Keratinocyte (primary cell): ENCODE measurements at regions not wholly inside any gene's neighbourhood (a gene's known extent, or its start where the extent isn't known, plus 50 kb on each side); places are given as distances from the start of the nearest gene placed in this dataset.

Experiments
- EZH2 ChIP-seq: IDR thresholded peaks from one replicate; pipeline ENCODE4 v1.6.1; 2012; ENCODE audit warnings: inconsistent platforms, mild to moderate bottlenecking, low read length, moderate library complexity
- TF ChIP-seq, protein P1 (sequence below), 3 experiments: IDR thresholded peaks in 1 of 3; conservative IDR thresholded peaks in 1 of 3; optimal IDR thresholded peaks in 1 of 3; 2 replicates in 2 of 3; 3 replicates in 1 of 3; pipeline versions ENCODE3 to v1.5.1; 2011; ENCODE audit warnings: low read length in 3 of 3, mild to moderate bottlenecking in 3 of 3, moderate library complexity in 2 of 3, control low read depth in 1 of 3, inconsistent platforms in 1 of 3; ENCODE audit not compliant: insufficient read depth in 2 of 3; ENCODE audit errors: extremely low read depth in 1 of 3

DNA sequence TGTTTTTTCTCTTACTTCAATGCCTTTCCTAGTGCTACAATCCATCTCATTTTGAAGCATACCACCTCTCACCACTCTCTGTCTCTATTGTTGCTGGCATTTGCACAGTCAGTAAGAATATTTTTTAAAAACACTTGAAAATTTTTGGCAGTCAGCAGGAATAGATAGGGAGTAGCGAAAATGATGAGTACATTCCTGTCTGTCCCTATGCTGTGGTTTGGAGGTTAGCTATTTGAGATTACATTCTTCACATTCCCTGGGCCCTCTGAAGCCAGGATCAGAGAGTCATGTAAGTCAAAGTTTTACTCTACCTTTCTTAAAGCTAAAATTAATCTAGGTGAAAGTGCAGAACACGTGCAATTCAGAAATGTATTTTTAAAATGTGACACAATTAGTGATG lies 53.0 kb upstream of the MAGI2 start:
- TF ChIP-seq, protein P1, sequence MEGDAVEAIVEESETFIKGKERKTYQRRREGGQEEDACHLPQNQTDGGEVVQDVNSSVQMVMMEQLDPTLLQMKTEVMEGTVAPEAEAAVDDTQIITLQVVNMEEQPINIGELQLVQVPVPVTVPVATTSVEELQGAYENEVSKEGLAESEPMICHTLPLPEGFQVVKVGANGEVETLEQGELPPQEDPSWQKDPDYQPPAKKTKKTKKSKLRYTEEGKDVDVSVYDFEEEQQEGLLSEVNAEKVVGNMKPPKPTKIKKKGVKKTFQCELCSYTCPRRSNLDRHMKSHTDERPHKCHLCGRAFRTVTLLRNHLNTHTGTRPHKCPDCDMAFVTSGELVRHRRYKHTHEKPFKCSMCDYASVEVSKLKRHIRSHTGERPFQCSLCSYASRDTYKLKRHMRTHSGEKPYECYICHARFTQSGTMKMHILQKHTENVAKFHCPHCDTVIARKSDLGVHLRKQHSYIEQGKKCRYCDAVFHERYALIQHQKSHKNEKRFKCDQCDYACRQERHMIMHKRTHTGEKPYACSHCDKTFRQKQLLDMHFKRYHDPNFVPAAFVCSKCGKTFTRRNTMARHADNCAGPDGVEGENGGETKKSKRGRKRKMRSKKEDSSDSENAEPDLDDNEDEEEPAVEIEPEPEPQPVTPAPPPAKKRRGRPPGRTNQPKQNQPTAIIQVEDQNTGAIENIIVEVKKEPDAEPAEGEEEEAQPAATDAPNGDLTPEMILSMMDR (optimal IDR thresholded peaks at IDR 0.05 in 1 of 3, IDR thresholded peaks at IDR 0.05 in 1 of 3, conservative IDR thresholded peaks at IDR 0.05 in 1 of 3; ENCODE audit: extremely low read depth in 1 of 3, insufficient read depth in 2 of 3, low read length in 3 of 3), result no peak
- no peak for TF ChIP-seq EZH2
